NCI-H2227 (cell line): ENCODE measurements at regions not wholly inside any gene's neighbourhood (a gene's known extent, or its start where the extent isn't known, plus 50 kb on each side); places are given as distances from the start of the nearest gene placed in this dataset.

Experiments used
- DNase-seq: peaks from one replicate; lab custom pipeline; 2025; ENCODE audit not compliant: unreplicated experiment; lab: John Stamatoyannopoulos, UW

- DNase-seq = no peak
Observed at GRCh38 chr11:111194860-111195568, 50.5 kb upstream of the POU2AF2 start.

- DNase-seq = no peak
Observed at GRCh38 chr11:111193924-111194490, 51.5 kb upstream of the POU2AF2 start.

DNA sequence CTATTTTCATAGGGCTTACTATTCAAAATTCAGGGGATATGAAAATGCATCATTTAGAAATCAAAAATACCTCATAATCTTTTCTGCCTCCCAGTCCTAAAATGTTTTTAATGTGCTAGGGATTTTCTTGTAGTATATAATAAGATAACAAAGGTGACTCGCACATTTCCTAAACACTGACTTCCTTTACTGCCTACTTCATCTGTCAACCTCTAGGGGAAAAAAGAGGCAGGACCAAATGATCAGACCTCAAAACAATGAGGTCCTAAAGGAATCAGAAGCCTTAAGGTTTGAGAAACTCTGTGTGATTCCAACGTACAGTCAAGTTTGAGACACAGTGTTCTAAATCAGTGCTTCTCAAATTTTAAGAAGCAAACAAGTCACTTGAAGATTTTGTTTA, 56.1 kb upstream of the POU2AF2 start:
- no peak for DNase-seq

GRCh38 chr11:111186308-111186915, 59.1 kb upstream of the POU2AF2 start:
- DNase-seq = no peak

DNA sequence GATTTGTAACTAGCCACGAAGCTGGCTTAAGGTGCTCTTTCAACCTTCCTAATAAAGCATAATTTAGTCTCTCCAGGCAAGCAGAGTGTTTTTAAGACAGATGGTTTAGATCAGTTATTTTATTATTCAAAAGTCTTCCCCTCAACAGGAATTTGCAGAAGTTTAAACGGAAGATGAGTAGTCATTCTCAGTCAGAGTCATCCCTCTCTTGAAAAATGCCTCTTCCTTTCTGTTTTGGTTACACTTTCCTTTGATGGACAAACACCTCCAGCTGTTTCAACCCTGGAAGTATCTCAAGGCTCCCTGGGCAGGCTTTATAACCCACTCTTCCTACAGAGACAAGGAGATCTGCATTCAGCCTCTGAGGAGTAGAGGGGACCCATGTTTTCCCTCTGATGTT, 60.3 kb upstream of the POU2AF2 start:
- DNase-seq = no peak

GRCh38 chr11:111183706-111184105, 61.8 kb upstream of the POU2AF2 start:
- DNase-seq = no peak

- DNase-seq = no peak
Observed at GRCh38 chr11:111179184-111179910, 66.2 kb upstream of the POU2AF2 start.

GRCh38 chr11:111177037-111177871, 68.3 kb upstream of the POU2AF2 start:
- DNase-seq = no peak

DNA sequence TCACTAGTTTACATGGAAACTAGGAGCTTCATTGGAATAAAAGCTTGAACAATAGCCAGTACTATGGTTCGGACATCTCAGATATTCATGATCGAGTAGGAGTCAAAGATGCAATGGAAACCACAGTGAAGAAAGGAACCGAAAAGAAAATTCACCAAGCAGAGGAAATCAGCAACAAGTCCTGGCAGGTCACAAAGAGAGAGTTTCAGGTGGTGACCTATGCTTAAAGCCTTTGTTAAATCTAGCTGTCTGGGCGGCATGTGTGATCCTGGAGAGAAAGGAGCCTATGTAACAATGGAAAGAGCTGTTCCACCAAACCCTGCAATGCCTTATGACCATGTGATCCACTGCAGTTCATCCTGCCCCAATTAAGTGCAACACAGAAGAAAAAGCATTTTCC, 68.9 kb upstream of the POU2AF2 start:
- DNase-seq = no peak

GRCh38 chr11:111173221-111173620, 72.3 kb upstream of the POU2AF2 start:
- DNase-seq = no peak

DNA sequence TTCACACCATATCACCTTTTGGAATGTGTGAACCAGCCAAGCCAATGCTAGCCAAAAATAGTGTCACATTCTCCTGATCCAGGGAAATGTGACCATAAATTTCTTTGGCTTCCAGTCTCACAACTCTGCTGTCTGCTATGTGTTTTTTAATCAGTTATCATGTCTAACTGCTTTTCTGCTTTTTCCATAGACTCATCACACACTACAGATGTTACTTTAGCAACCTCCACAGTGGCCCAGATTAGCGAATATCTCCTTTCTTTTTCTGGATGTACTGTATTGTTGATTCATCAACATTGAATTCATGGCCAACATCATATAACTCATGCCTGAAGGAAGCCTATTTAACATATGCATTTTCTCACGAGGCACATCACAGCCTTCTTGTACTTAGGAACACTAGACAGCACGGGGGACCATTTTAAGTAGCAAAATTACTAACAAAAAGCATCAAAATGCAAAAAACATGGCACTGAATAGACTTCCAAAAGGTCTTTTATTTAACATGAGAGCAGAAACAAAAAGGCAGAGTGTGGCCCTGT, 73.1 kb upstream of the POU2AF2 start:
- no peak for DNase-seq

DNA sequence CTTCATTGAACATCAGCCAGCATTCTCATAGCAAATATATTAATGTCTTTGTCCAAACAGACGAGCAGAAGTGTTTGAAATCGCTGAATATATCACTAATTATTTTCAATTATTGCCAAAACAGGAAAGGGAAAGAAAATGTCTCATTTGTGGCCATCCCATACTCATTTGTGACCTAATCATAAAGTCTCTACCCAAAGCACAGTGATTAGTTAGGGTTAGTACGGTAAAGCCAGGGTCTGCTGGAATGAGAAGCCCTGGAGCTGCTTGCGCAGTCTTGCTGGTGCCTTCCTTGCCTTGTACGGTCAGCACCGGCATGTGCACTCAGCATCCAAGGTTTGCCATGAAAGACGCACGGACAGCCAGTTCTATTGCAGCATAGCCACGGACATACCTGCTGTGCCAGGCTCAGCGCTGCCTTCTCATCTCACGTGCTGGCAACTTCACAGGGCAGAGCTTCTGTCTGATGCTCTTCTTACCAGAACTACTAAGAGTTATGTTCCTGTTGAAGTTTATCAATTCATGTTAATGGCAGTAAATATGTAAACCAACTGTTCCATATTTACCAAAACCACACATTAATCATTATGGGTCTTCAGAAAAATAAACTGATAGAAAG, 74.7 kb upstream of the POU2AF2 start:
- no peak for DNase-seq

DNA sequence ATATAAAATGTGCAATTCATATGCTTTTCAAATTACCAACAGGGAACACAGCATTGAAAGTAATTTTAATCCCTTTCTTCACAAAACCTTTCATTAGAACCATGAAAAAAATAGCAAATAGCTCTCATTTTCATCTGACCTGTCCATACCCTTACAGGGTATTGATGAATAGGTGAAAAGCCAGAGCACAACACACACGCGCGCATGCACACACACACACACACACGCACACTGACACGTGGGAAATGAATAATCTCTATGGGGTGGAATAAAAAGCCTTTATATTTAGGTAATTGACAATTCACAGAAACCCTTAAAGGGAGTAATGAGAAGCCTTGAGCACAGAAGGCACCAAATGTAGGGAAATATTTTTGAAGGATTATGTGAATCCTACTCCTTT, 76.2 kb upstream of the POU2AF2 start:
- no peak for DNase-seq

DNA sequence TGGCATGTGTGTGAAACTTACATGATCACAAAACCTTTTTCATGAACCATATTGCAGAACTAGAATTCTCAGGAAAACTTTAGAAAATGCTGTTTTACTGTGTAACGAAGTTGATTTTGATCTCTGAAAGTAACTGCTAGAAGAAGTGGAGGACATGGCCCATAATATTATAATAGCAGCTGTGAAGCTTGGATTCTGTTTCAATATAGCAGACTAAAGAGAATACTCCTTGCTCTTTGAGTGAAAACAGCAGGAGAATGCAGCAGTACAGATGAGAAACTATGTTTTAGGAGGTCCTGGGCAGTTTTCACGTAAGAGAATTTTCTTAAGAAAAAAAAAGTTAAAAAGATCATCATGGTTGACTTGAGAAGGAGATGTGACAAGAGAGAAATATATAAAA, 76.7 kb upstream of the POU2AF2 start:
- DNase-seq = no peak

- DNase-seq = no peak
Observed at GRCh38 chr11:111167666-111168065, 77.9 kb upstream of the POU2AF2 start.

DNA sequence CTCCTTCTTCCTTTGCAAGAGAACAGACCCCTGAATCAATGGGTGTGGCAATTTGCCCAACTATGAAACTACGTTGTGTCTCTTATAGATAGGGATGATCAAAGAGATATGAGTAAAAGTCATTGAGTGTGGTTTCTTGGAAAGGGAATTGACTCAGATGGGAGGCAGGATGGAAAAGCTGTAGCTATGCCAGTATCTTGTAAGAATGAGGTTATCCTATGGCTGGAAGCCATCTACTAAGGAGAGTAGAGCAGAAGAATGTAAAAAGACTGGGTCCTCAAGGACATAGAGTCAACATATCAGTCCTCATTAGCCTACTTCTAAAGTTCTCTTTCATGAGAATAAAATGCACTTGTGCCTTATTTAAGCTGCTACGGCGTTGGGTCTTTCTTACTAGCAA, 78.9 kb upstream of the POU2AF2 start:
- DNase-seq = no peak

GRCh38 chr11:111162305-111162704, 83.2 kb upstream of the POU2AF2 start:
- no peak for DNase-seq

DNA sequence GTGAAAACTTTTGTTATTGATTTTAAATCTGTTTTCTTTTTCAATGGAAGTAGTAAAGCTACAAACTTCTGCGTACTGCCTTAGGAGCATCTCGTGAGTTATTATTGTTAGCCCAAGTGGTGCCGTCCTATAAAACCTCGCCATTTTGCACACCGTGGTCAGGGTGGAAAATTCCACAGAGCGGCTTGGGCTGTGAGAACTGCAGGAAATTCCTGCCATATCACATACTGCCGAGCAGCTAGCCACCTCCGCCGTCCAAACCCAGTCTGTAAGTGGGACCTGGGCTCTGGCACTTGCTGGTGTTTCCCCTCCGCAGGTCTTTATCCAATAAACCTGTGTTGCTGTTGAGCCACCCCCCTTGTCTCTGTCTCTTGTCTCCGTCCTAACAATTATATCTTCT, 88.0 kb upstream of the POU2AF2 start:
- DNase-seq = no peak

DNA sequence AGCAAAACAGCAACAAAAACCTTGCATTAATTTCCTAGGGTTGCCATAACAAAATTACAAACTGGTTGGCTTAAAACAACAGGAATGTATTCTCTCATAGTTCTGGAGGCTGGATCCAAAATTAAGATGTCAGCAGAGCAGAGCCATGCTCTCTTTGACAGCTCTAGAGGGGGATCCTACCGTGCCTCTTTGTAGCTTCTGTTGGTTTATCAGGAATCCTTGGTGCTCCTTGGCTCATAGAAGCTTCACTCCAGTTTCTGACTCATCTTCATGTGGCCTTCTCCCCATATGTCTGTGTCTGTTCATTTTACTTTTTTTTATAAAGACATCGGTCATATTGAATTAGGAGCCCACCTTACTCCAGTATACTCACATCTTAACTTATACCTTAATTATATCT, 90.5 kb upstream of the POU2AF2 start:
- no peak for DNase-seq

DNA sequence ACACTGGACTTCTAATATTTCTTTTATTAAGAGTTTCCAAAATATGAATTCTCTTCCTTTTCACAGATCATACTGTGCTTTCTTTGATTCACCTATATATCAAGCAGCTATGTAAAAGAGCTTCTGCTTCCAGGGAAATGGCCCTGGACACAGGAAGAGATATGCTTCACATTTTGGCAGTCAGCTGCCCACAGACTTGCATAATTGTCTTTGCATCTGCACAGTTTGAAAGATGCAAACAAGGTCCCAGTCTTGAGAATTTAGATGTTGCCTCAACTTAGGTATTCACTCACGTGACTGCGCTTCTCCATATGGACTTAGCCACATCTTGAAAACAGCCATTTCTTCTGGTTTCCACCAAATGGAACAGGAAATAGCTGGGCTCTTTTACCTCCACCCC, 92.3 kb upstream of the POU2AF2 start:
- DNase-seq = no peak
